CD4-positive, CD25-positive, alpha-beta regulatory T cell (primary cell): ENCODE measurements at regions not wholly inside any gene's neighbourhood (a gene's known extent, or its start where the extent isn't known, plus 50 kb on each side); places are given as distances from the start of the nearest gene placed in this dataset.

Experiments used
- ATAC-seq, 2 donors: fragments of 150-1000 bp; cut with Tn5 transposase; one replicate each; pipeline ENCODE4 v1.10.0; 2021; ENCODE audit warnings: low read depth in 2 of 2, moderate number of reproducible peaks in 2 of 2, moderate library complexity in 1 of 2
- DNase-seq, 3 donors: peaks; one replicate each; pipeline versions ENCODE4 v3.0.0 to v3.0.0-alpha.2; 2012 to 2022; ENCODE audit warnings: mixed read lengths in 1 of 3
- H3K27ac ChIP-seq: one replicate; pipeline ENCODE4 v1.7.0; 2013; ENCODE audit warnings: mild to moderate bottlenecking, low read length; ENCODE audit not compliant: insufficient read depth, poor library complexity, severe bottlenecking
- H3K27me3 ChIP-seq: one replicate; pipeline ENCODE4 v1.7.0; 2013; ENCODE audit warnings: low read length; ENCODE audit not compliant: control insufficient read depth, insufficient read depth
- H3K36me3 ChIP-seq: one replicate; pipeline ENCODE4 v1.7.0; 2013; ENCODE audit warnings: mild to moderate bottlenecking, low read length, moderate library complexity; ENCODE audit not compliant: control insufficient read depth, insufficient read depth
- H3K4me1 ChIP-seq: 2 replicates; pipeline ENCODE4 v1.7.0; 2013; ENCODE audit warnings: mild to moderate bottlenecking, low read length; ENCODE audit not compliant: insufficient read depth, control insufficient read depth, poor library complexity, severe bottlenecking
- H3K4me3 ChIP-seq: one replicate; pipeline ENCODE4 v1.7.0; 2013; ENCODE audit warnings: low read depth, mild to moderate bottlenecking, low read length, moderate library complexity
- H3K9me3 ChIP-seq, 2 experiments: 1 replicate in 1 of 2; 2 replicates in 1 of 2; pipeline ENCODE4 v1.7.0; 2013; ENCODE audit warnings: low read length in 2 of 2, mild to moderate bottlenecking in 1 of 2, moderate library complexity in 1 of 2; ENCODE audit not compliant: control insufficient read depth in 2 of 2
- H3K27ac Mint-ChIP-seq, 3 donors: one replicate each; pipeline ENCODE4 v1.8.0; 2020 to 2022; ENCODE audit warnings: mild to moderate bottlenecking in 3 of 3, mixed read lengths in 3 of 3, moderate library complexity in 2 of 3
- H3K27me3 Mint-ChIP-seq: one replicate; pipeline ENCODE4 v1.8.0; 2022; ENCODE audit warnings: mild to moderate bottlenecking, mixed read lengths
- H3K36me3 Mint-ChIP-seq: one replicate; pipeline ENCODE4 v1.8.0; 2020; ENCODE audit warnings: mixed read lengths
- H3K4me1 Mint-ChIP-seq, 4 donors: one replicate each; pipeline ENCODE4 v1.8.0; 2020 to 2022; ENCODE audit warnings: mixed read lengths in 4 of 4, mild to moderate bottlenecking in 1 of 4
- H3K4me3 Mint-ChIP-seq, 4 donors: one replicate each; pipeline ENCODE4 v1.8.0; 2020 to 2022; ENCODE audit warnings: mild to moderate bottlenecking in 4 of 4, mixed read lengths in 4 of 4, moderate library complexity in 3 of 4
- H3K9me3 Mint-ChIP-seq, 7 donors: one replicate each; pipeline ENCODE4 v1.8.0; 2020 to 2022; ENCODE audit warnings: mixed read lengths in 7 of 7, mild to moderate bottlenecking in 3 of 7, moderate library complexity in 2 of 7

GRCh38 chr7:124205526-124205925 is 172.7 kb upstream of the TMEM229A start:
- no peak overlapping the region for H3K27ac Mint-ChIP-seq
- peaks cover under 1 to 11% (median 3%) of the 10 kb centered on the region in 7 donors for H3K9me3 Mint-ChIP-seq

GRCh38 chr7:124202546-124202945 is 169.7 kb upstream of the TMEM229A start:
- H3K36me3 ChIP-seq: no peaks in the 10 kb centered on the region
- Mint-ChIP-seq H3K4me3 (no peak overlapping the region), H3K4me1 (no peaks in the 10 kb centered on the region), H3K36me3 (no peaks in the 10 kb centered on the region), H3K27ac (no peak overlapping the region), H3K9me3 (peaks cover 0 to 12% (median 6%) of the 10 kb centered on the region in 7 donors), H3K27me3 (no peaks in the 10 kb centered on the region)
- no peaks in the 10 kb centered on the region for H3K9me3 ChIP-seq
- H3K4me3 ChIP-seq: no peak overlapping the region
- ATAC-seq (no peak), DNase-seq (no peak)
- no peaks in the 10 kb centered on the region for H3K27me3 ChIP-seq
- no peak overlapping the region for H3K27ac ChIP-seq
- H3K4me1 ChIP-seq: no peaks in the 10 kb centered on the region

More at GRCh38 chr7:124205526-124205925, 172.7 kb upstream of the TMEM229A start:
- Mint-ChIP-seq H3K36me3 (no peaks in the 10 kb centered on the region), H3K4me3 (no peak overlapping the region), H3K27me3 (no peaks in the 10 kb centered on the region), H3K4me1 (no peaks in the 10 kb centered on the region)
- Histone ChIP-seq H3K27ac (no peak overlapping the region), H3K36me3 (no peaks in the 10 kb centered on the region), H3K9me3 (no peaks in the 10 kb centered on the region), H3K4me3 (no peak overlapping the region), H3K27me3 (no peaks in the 10 kb centered on the region), H3K4me1 (no peaks in the 10 kb centered on the region)
- no peak for ATAC-seq
- no peak for DNase-seq

- no peaks in the 10 kb centered on the region for H3K36me3 ChIP-seq
These were observed 169.0 kb upstream of the TMEM229A start for GRCh38 chr7:124201768-124202349.

GRCh38 chr7:124196519-124196918 is 163.7 kb upstream of the TMEM229A start:
- Mint-ChIP-seq H3K27ac (no peak overlapping the region), H3K4me1 (no peaks in the 10 kb centered on the region), H3K36me3 (no peaks in the 10 kb centered on the region), H3K9me3 (peaks cover 0 to 12% (median 3%) of the 10 kb centered on the region in 7 donors), H3K4me3 (no peak overlapping the region), H3K27me3 (no peaks in the 10 kb centered on the region)
- no peaks in the 10 kb centered on the region for H3K9me3 ChIP-seq
- no peaks in the 10 kb centered on the region for H3K27me3 ChIP-seq
- no peak for ATAC-seq
- H3K4me3 ChIP-seq: no peak overlapping the region
- H3K4me1 ChIP-seq: no peaks in the 10 kb centered on the region
- DNase-seq: no peak
- no peaks in the 10 kb centered on the region for H3K36me3 ChIP-seq
- no peak overlapping the region for H3K27ac ChIP-seq

More at GRCh38 chr7:124201768-124202349, 169.0 kb upstream of the TMEM229A start:
- H3K27ac ChIP-seq: no peak overlapping the region
- Mint-ChIP-seq H3K27me3 (no peaks in the 10 kb centered on the region), H3K36me3 (no peaks in the 10 kb centered on the region), H3K4me1 (no peaks in the 10 kb centered on the region), H3K4me3 (no peak overlapping the region), H3K9me3 (peaks cover 0 to 12% (median 6%) of the 10 kb centered on the region in 7 donors), H3K27ac (no peak overlapping the region)
- ATAC-seq (no peak), DNase-seq (no peak)
- H3K27me3 ChIP-seq: no peaks in the 10 kb centered on the region
- H3K4me1 ChIP-seq: no peaks in the 10 kb centered on the region
- H3K9me3 ChIP-seq: no peaks in the 10 kb centered on the region
- no peak overlapping the region for H3K4me3 ChIP-seq

GRCh38 chr7:124192885-124193284 is 160.0 kb upstream of the TMEM229A start:
- Mint-ChIP-seq H3K36me3 (no peaks in the 10 kb centered on the region), H3K4me3 (no peak overlapping the region), H3K4me1 (no peaks in the 10 kb centered on the region), H3K9me3 (peaks cover 0 to 13% (median 2%) of the 10 kb centered on the region in 7 donors), H3K27me3 (no peaks in the 10 kb centered on the region), H3K27ac (no peak overlapping the region)
- Histone ChIP-seq H3K4me3 (no peak overlapping the region), H3K27ac (no peak overlapping the region), H3K27me3 (no peaks in the 10 kb centered on the region), H3K36me3 (no peaks in the 10 kb centered on the region), H3K4me1 (no peaks in the 10 kb centered on the region), H3K9me3 (peaks cover 0 to 5% of the 10 kb centered on the region in 2 experiments)
- DNase-seq (no peak), ATAC-seq (no peak)

GRCh38 chr7:124191713-124192112 is 158.8 kb upstream of the TMEM229A start:
- Mint-ChIP-seq H3K4me3 (no peak overlapping the region), H3K9me3 (peaks cover 0 to 11% (median under 1%) of the 10 kb centered on the region in 7 donors), H3K36me3 (no peaks in the 10 kb centered on the region), H3K27me3 (no peaks in the 10 kb centered on the region), H3K27ac (no peak overlapping the region), H3K4me1 (no peaks in the 10 kb centered on the region)
- no peaks in the 10 kb centered on the region for H3K36me3 ChIP-seq
- H3K4me1 ChIP-seq: no peaks in the 10 kb centered on the region
- no peak overlapping the region for H3K27ac ChIP-seq
- H3K9me3 ChIP-seq: peaks cover 0 to 5% of the 10 kb centered on the region in 2 experiments
- no peaks in the 10 kb centered on the region for H3K27me3 ChIP-seq
- no peak for ATAC-seq
- no peak for DNase-seq
- H3K4me3 ChIP-seq: no peak overlapping the region

GRCh38 chr7:124191030-124191429 is 158.2 kb upstream of the TMEM229A start:
- Histone ChIP-seq H3K4me1 (no peaks in the 10 kb centered on the region), H3K9me3 (peaks cover 0 to 5% of the 10 kb centered on the region in 2 experiments), H3K4me3 (no peak overlapping the region), H3K27me3 (no peaks in the 10 kb centered on the region), H3K27ac (no peak overlapping the region), H3K36me3 (no peaks in the 10 kb centered on the region)
- H3K4me1 Mint-ChIP-seq: no peaks in the 10 kb centered on the region
- no peaks in the 10 kb centered on the region for H3K36me3 Mint-ChIP-seq
- no peak overlapping the region for H3K27ac Mint-ChIP-seq
- ATAC-seq: no peak
- no peaks in the 10 kb centered on the region for H3K27me3 Mint-ChIP-seq
- DNase-seq: no peak
- H3K4me3 Mint-ChIP-seq: no peak overlapping the region
- H3K9me3 Mint-ChIP-seq: peaks cover 0 to 10% (median 2%) of the 10 kb centered on the region in 7 donors

- Mint-ChIP-seq H3K36me3 (no peaks in the 10 kb centered on the region), H3K4me1 (no peaks in the 10 kb centered on the region), H3K9me3 (peaks cover 0 to 10% (median under 1%) of the 10 kb centered on the region in 7 donors), H3K4me3 (no peak overlapping the region), H3K27me3 (no peaks in the 10 kb centered on the region), H3K27ac (no peak overlapping the region)
- H3K9me3 ChIP-seq: peaks cover 0 to 5% of the 10 kb centered on the region in 2 experiments
- H3K27ac ChIP-seq: no peak overlapping the region
- DNase-seq (no peak), ATAC-seq (no peak)
- no peaks in the 10 kb centered on the region for H3K27me3 ChIP-seq
- H3K36me3 ChIP-seq: no peaks in the 10 kb centered on the region
- no peaks in the 10 kb centered on the region for H3K4me1 ChIP-seq
- H3K4me3 ChIP-seq: no peak overlapping the region
These were observed 155.7 kb upstream of the TMEM229A start for GRCh38 chr7:124188576-124188975.
